GM18951 (cell line): ENCODE measurements at regions not wholly inside any gene's neighbourhood (a gene's known extent, or its start where the extent isn't known, plus 50 kb on each side); places are given as distances from the start of the nearest gene placed in this dataset.

Source experiments
- POLR2A ChIP-seq: IDR thresholded peaks from 4 replicates; pipeline ENCODE4 v1.6.1; 2011; ENCODE audit warnings: mild to moderate bottlenecking; ENCODE audit not compliant: insufficient read length, insufficient read depth; ENCODE audit errors: extremely low read depth
- in situ Hi-C: fragments of 300-500 bp; cut with MboI; formaldehyde crosslinking; loops from one replicate; pipeline ENCODE4 v1.12.0; 2022; ENCODE audit warnings: low sequenced_read_pairs, mixed read lengths, inconsistent platforms; ENCODE audit not compliant: unreplicated experiment

DNA sequence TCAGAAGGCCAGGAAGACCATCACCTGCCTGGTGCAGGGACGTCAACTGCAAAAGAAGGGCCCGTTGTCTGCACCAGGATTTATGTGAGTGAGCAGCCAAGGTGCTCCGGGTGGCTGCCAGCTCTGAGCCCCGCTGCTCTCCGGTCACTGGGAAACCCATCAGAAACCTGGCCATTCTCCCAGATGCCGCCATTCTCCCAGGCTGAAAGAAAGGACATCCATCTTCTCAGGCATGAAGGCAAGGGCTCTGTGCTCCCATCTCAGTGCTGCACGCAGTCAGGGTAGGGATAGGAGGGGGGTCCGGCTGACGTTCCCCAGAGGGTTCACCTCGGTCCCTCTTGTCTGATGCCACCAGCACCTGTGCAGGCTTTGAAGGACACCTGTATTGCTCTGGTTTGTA, 158.4 kb downstream of the ERCC6L2 start:
- in situ Hi-C loops = no loop called here
- TF ChIP-seq POLR2A = no peak

DNA sequence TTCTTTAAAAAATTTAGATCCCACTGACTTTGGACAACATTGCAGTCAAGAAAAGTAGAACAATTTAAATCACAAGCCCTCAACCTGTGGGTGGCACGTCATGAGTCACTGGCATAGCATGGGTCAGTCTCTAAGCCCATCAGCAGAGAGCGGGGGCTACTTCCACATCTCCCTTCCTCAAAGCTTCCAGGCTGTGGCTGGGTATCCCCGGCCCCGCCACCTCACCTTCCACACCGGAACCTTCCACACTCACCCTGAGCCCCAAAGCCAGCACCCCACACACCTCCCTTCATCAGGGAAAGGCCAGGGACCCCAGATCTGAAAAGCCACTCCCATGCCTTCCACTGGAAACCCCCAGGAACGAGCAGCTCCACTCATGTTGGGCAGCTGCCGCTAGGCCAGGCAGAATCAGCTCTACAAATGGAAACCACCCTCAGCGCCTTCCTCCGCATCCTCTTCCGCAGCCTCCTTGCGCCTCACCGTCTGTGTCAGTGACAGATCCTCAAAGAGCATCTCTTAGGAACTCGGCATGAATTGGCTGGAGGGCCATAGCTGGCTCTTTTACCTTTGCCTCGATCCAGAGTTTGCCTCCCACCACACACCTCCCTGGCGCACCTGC, 156.5 kb downstream of the ERCC6L2 start:
- in situ Hi-C loops = no loop called here
- TF ChIP-seq POLR2A = no peak

DNA sequence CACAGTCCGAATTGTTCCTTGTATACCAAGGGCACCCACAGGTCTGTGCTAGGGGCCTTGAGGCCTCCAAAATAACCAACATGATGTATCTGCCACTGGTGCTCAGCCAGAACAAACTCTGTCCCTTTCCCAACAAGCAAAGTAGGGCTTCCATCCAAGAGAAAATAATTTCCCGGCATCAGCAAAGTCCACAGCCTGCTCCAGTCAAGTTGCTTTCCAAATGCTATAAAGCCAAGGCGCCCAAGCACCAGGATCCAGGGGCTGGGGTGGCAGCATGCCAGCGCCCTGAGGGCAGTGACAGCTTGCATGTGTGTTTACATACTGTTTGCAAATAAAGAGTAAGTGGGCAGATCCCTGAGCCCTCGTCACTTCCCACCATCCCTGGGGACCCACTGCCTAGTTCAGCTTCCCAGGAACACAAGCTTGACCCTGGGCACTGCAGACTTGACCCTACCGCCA, 155.9 kb downstream of the ERCC6L2 start:
- no peak for TF ChIP-seq POLR2A
- in situ Hi-C loops = no loop called here

DNA sequence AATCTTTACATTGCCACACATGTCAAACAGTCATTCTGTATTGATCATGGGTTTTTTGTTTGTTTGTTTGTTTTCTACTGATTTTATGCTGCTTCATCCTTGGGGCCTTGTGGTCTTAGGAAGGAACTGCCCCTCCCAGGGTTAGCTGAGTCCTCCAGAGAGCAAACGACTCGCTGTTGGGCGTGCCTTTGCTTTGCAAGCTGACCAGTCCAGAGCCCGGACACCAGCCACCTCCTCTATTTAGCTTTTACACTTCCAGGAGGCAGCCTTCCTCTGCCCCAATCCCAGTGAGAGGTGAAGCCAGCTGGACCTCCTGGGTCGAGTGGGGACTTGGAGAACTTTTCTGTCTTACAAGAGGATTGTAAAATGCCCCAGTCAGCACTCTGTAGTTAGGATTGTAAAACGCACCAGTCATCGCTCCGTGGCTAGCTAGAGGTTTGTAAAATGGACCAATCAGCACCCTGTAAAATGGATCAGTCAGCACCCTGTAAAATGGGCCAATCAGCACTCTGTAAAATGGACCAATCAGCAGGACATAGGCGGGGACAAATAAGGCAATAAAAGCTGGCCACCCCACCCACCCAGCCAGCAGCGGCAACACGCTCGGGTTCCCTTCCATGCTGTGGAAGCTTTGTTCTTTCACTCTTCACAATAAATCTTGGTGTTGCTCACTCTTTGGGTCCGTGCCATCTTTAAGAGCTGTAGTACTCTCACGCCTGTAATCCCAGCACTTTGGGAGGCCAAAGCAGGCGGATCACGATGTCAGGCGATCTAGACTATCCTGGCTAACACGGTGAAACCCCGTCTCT, 154.4 kb downstream of the ERCC6L2 start:
- TF ChIP-seq POLR2A = no peak
- in situ Hi-C loops = no loop called here

DNA sequence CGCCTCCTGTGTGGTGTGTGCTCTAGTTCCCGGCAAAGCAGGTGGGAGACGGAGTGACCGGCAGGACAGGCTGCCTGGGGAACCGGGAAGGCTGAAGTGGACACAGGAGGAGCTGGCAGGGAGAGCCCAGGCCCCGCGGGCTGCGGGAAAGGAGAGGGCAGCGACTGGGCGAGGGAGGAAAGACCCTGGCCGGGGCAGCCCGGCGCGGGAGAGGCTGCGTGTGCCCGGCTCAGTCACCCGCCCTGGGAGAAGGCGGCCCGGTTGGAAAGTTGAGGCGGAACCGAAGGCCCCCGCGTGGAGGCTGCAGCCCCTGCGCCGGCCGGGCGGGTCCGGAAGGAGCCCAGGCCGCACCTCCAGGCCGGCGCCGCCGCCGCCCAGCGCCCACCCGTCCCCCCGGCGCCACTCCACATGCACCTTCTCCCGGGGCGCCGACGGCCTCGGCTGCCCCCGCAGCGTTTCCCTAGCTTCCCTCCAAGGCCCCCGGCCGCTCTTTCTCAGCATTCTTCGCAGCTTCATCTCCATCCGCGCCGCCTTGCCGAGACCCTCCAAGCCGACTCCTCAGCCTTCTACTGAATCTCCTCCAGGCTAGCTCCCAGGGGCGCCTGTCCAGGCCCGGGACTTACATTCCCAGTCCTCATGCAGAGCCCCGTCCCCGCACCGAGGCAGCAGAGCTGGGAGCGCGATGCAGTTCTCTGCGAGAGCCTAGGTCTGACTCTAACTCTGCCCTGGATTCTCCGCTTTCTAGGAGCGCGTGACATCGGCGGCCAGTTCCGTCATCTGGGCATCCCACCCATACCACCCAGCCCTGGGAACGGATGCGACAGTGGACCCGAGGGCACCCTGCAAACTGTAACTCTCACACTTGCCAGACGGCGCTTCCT, 152.0 kb downstream of the ERCC6L2 start:
- no peak for TF ChIP-seq POLR2A
- in situ Hi-C loops = no loop called here

DNA sequence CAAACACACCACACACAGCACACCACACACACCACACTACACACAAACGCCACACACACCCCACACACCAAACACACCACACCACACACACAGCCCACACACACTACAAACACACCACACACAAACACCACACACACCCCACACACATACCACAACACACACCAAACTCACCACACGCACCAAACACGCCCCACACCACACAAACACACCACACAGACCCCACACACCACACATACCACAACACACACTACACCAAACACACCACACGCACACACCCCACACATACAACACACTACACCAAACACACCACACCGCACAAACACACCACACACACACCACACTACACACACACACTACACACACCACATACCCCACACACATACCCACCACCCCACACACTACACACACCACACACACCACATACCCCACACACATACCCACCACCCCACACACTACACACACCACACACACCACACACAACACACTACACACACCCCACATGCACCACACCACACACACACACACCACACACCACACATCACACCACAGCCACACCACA, 151.2 kb downstream of the ERCC6L2 start:
- in situ Hi-C loops = no loop called here
- no peak for TF ChIP-seq POLR2A

DNA sequence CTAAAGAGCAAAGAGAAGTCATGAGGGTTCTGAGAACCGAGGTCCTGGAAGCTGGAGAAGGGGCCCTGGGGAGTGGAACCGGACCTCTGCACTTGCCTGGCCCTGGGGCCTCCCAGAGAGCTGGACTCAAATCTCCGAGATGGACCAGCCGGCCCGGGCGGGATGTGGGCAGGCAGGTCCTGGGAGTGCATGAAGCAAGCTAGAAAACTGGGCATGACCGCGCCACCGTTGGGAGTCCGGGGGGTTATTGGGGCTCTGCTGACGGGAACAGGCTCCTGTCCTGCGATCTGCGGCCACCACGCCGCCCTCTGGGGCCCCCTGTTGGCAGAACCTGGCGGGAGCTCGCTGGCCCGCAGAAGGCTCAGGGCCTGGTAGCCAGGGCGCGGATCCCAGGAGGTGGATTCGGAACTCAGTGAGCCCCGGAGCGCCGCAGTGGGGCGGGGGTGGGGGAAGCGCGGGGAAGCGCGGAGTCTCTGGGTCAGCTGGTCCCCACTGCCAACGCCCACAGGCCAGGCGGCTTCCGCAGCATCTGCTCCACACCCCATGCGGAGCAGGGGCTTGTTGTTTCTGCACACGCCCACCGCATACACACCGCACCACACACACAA, 150.6 kb downstream of the ERCC6L2 start:
- in situ Hi-C loops = no loop called here
- no peak for TF ChIP-seq POLR2A

DNA sequence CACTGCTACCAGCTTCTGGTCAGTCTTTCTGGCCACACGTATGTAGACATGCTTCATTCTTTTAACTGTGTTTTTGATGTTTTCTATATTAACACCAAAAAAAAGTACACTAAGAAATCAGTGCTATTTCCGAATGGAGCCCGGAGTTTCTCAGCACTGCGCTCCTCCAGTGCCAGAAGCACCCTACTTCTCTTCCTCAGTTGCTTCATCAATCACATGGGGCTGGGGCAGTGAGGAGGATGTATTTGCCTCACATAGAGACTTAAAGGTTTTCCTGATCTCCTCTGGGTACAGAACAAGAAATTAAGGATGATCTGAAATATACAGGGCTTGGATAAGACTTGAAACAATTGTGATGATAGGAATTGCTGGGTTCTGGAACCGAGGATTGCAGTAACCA, 148.0 kb downstream of the ERCC6L2 start:
- in situ Hi-C loops = no loop called here
- TF ChIP-seq POLR2A = no peak

DNA sequence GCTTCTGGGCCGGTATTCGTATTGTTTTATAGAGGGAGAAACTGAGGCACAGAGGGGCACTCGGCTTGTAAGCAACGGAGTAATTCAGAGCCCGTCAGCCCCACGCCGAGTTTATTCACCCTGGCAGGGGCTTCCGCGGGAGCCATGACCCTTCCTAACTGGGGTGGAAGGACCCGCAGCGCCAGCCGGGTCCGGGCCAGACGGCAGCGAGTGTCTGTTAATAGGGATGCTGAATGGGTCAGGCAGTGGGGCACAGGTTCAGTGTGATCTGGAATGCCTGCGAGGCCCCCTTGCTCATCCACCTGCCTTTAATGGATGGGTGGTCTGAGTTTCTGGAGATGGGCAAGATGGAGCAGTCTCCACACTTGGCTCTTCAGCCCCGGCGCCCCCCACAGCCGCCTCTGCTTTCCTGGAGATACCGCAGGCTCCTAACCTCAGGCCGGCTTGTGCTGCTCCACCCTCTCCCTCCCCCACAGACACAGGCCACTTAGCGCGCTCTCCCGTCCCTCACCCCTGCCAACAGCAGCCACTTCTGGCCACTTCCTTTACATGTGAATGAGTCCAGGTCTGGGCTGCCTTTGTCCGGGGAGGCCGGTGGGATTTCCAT, 147.1 kb downstream of the ERCC6L2 start:
- TF ChIP-seq POLR2A = no peak
- in situ Hi-C loops = no loop called here

DNA sequence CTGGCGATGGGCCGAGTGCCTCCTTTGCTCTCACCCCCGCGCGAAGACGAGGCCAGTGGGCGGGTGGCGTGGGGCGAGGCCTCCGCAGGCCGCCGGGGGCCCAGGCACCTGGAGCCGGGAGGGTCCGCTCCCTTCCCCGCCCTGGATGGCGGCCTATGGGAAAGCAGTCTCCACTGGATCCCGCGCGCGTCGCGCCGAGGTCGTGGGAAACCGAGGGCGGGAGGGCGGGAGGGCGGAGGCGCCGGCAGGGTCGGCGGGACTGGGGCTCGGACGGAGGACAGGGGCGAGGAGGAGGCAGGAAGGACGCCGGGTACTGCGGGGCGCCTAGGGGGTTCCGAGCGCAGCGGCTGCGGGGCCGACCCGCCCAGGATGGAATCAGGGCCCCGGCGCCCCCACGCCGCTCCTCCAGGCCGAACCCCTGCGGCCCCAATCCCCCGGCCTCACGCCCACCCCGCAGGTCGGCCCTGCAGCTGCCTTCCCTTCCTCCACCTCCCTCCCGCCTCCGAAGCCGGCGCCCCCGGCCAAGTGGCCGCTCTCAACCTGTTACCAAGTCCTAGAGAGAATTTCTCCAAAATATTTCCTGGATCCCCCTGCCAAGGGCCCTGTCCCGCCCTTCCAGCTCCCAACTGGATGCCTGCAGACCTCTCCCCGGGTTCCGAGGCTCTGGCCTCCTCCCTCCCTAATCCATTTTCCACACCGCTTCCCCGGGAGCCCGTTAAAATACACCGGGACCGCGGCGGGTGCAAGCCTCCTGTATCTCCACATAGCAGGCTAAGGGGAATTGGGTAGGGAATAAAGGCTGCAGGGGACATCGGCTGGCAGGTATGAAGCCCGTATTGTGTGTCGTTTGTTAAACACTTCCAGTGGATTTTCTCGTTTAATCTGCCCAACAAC, 146.3 kb downstream of the ERCC6L2 start:
- in situ Hi-C loops = no loop called here

DNA sequence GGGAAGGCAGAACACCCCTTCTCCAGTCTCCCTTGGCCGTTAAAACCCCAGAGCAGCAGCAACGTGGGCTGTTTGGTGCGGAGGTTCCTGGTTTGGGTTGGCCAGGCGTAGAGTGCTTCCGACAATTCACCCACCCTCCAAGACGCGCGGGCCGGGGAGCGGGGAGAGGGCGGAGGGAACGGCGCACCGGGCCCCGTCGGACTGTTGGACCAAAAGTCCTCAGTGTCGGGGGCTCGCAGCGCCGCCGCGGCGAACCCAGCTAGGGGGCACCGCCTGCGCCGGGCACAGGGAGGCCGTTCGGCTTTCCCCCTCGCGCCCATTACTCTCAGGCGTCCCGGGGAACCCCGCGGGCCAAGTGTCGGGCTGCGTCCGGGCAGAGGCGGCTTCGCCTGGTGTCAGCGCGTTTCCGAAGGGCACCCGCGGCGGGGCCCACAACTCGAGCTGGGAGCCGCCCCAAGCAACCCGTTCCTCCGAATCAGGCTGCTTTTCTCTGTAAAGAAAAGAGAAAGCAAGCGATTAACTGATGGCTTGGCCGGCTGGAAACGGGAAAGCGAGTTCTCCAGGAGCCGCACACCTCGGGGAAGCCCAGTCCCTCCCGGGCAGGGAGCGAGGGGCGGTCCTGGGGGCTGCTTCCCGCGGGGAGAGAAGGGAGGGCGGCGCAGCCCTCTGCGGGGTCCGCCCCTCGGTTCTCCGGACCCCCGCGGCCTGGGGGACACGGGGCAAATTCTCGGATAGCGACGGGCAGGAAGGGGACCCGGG, 145.5 kb downstream of the ERCC6L2 start:
- in situ Hi-C loops = no loop called here
- TF ChIP-seq POLR2A = no peak

More for the DNA sequence above, 146.3 kb downstream of the ERCC6L2 start:
- no peak for TF ChIP-seq POLR2A
